ENCODE measurements at regions not wholly inside any gene's neighbourhood (a gene's known extent, or its start where the extent isn't known, plus 50 kb on each side); places are given as distances from the start of the nearest gene placed in this dataset.

- TF ChIP-seq TAF1 (IDR thresholded peaks at IDR 0.05; ENCODE audit: borderline replicate concordance, low read depth, low read length) (no peak), POLR2A (IDR thresholded peaks at IDR 0.05; ENCODE audit: low read depth, low read length) (no peak)
Measured at GRCh38 chr5:158026304-158027031, 167.5 kb upstream of the CLINT1 start.

All from GM12892 (cell line).